Activated CD4-positive, alpha-beta memory T cell treated with anti-CD3 and anti-CD28 coated beads for 36 hours (primary cell): ENCODE measurements at regions not wholly inside any gene's neighbourhood (a gene's known extent, or its start where the extent isn't known, plus 50 kb on each side); places are given as distances from the start of the nearest gene placed in this dataset.

Experiments used
- CTCF ChIA-PET: fragments of 350-600 bp; sonication (Branson Sonifier 250); formaldehyde crosslinking; loops from one replicate; lab custom pipeline; 2021; ENCODE audit warnings: antibody characterized with exemption, inconsistent platforms; lab: Charles Lee
- POLR2A ChIA-PET: fragments of 350-600 bp; sonication (Branson Sonifier 250); formaldehyde crosslinking; loops from one replicate; lab custom pipeline; 2021; ENCODE audit warnings: antibody characterized with exemption; lab: Charles Lee
- DNase-seq: peaks from one replicate; pipeline ENCODE4 v3.0.0-alpha.2; 2020
- H3K27ac Mint-ChIP-seq: one replicate; pipeline ENCODE4 v1.8.0; 2021; ENCODE audit warnings: mixed read lengths
- H3K27me3 Mint-ChIP-seq: one replicate; pipeline ENCODE4 v1.8.0; 2021; ENCODE audit warnings: mixed read lengths
- H3K36me3 Mint-ChIP-seq: one replicate; pipeline ENCODE4 v1.8.0; 2021; ENCODE audit warnings: mixed read lengths
- H3K4me1 Mint-ChIP-seq: one replicate; pipeline ENCODE4 v1.8.0; 2021; ENCODE audit warnings: low read depth, mixed read lengths
- H3K4me3 Mint-ChIP-seq: one replicate; pipeline ENCODE4 v1.8.0; 2021; ENCODE audit warnings: mild to moderate bottlenecking, mixed read lengths
- H3K9me3 Mint-ChIP-seq: one replicate; pipeline ENCODE4 v1.8.0; 2021; ENCODE audit warnings: mixed read lengths
- intact Hi-C: fragments of 100-400 bp; cut with micrococcal nuclease; formaldehyde crosslinking; loops from one replicate; pipeline ENCODE4 v1.15.1; 2023

DNA sequence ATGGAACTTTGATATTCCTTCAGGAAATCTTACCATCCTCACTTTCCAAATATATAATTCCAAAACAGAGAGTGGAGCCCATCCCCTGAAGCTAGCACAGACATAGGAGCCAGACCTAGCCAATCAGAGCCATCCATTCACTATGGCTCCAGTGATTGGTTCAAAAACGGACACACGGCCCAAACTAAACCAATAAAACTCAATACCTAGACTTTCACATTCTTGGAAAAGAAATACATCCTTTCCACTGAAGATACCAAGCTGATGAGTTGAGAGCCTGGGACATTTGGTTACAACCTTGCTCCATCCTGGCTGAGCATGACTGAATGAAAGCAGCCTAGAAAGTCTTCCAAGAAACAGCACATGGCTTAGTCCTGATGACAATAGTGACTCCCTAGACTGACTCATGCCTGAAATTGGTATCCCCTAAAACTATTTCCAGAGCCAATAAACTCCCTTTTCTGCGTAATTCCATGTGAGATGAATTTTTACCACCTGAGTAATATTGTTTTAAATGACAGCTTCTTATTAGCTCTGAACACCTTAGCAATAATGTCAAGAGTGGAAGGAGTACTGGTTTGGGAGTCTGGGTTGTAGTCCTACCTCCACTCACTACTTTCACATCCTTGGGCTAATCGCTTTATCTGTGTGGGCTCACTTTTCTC lies 189.6 kb upstream of the LNX1 start:
- Mint-ChIP-seq H3K27me3 (peaks cover 4% of the 10 kb centered on the region), H3K27ac (no peak overlapping the region), H3K4me1 (no peaks in the 10 kb centered on the region), H3K9me3 (no peaks in the 10 kb centered on the region), H3K4me3 (no peak overlapping the region), H3K36me3 (no peaks in the 10 kb centered on the region)
- DNase-seq = no peak
- CTCF ChIA-PET = no interaction called here
- intact Hi-C loops = no loop called here
- POLR2A ChIA-PET = no interaction called here

DNA sequence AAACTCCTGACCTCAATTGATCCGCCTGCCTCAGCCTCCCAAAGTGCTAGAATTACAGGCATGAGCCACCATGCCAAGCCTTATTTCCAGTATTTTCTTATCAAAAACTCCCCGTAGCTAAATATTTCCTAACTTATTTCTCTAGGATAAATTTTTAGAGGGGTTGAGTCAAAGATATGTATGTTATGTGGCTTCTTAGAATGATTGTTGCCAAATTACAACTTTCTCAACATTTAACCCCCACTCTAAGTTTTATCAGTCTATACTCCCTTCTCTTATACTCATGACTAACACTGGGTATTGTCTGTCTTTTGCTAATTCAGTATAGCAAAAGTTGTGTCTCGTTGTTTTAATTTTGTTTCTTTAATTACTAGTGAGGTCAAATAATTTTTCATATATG lies 187.7 kb upstream of the LNX1 start:
- Mint-ChIP-seq H3K27ac (no peak overlapping the region), H3K9me3 (no peaks in the 10 kb centered on the region), H3K27me3 (peaks cover 4% of the 10 kb centered on the region), H3K36me3 (no peaks in the 10 kb centered on the region), H3K4me3 (no peak overlapping the region), H3K4me1 (no peaks in the 10 kb centered on the region)
- ChIA-PET POLR2A (no interaction called here), CTCF (no interaction called here)
- no peak for DNase-seq
- intact Hi-C loops = no loop called here

DNA sequence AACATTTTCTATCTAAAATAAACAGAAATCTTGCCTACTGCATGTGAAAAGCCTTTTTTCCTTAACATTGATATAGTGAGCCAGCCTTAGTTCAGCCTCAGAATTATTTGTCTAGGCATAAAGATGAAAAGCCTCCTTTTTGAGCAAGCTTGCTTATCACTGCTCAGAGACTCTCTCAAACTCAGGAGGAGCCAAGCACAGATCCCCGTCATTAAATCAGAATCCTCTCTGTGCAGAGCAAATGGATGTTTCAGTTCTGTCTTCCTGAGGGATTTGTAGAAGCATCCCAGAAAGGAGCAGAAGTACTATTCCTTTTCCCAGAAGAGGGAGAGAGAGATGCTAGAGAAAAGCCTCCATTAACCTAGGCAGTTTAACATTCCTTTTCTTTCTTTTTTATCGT lies 186.9 kb upstream of the LNX1 start:
- Mint-ChIP-seq H3K9me3 (no peaks in the 10 kb centered on the region), H3K4me1 (no peaks in the 10 kb centered on the region), H3K4me3 (no peak overlapping the region), H3K27ac (no peak overlapping the region), H3K27me3 (peaks cover 4% of the 10 kb centered on the region), H3K36me3 (no peaks in the 10 kb centered on the region)
- no peak for DNase-seq
- POLR2A ChIA-PET = no interaction called here
- CTCF ChIA-PET = no interaction called here
- intact Hi-C loops = no loop called here

DNA sequence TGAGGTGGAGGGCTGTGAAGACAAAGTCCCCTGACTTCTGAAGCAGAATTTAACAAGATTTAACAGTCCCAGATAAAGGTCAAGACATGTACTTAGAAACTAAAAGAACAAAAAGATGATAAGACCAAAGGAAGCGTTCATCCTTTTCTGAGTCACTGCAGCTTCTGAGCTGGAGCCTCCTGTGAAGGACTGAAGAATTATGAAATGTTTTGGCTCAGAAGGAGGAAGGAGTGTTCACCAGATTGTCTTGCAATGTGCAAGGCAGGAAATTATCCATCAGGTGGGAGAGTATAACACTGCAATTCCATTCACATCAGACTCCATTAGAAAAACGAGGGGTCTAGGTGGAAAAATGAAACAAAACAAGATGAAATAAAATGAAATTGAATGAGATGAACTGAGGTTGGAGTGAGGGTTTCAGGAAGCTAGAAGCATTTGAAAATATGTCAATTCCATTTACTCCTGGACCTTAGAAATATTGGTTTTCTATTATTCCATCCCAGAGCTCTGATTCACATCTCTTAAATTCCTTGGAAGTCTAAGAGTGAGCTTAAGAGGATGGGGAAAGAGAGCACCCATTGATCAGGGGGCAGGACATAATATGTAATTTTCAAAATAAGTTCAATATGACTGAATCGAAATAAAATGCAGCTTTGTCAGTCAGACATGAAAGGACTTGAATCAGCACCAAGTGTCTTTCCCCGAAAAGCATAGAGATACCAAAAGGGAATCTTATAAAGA lies 186.1 kb upstream of the LNX1 start:
- CTCF ChIA-PET = no interaction called here
- H3K9me3 Mint-ChIP-seq = no peaks in the 10 kb centered on the region
- intact Hi-C loops = no loop called here
- no peak for DNase-seq
- no peaks in the 10 kb centered on the region for H3K4me1 Mint-ChIP-seq
- H3K27me3 Mint-ChIP-seq = peaks cover 4% of the 10 kb centered on the region
- H3K36me3 Mint-ChIP-seq = no peaks in the 10 kb centered on the region
- H3K4me3 Mint-ChIP-seq = no peak overlapping the region
- POLR2A ChIA-PET = no interaction called here
- H3K27ac Mint-ChIP-seq = no peak overlapping the region

DNA sequence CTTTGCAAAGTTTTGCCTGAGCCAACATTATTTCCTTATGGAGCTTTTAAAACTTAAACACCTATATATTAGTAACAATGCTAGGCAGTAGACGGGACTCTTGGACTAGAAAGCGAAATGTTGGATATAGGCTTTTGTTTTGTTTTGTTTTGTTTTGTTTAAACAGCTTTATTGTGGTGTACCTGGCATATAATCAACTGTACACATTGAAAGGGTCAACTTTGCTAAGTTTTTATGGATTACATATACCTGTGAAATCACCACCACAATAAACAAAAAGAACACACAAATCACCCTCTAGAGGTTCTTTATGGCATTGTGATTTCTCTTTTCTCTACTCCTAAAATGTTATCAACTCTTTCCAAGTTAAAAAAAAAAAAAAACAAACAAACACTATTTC lies 184.9 kb upstream of the LNX1 start:
- Mint-ChIP-seq H3K9me3 (no peaks in the 10 kb centered on the region), H3K27ac (no peak overlapping the region), H3K4me3 (no peak overlapping the region), H3K27me3 (peaks cover 2% of the 10 kb centered on the region), H3K4me1 (no peaks in the 10 kb centered on the region), H3K36me3 (no peaks in the 10 kb centered on the region)
- POLR2A ChIA-PET = no interaction called here
- CTCF ChIA-PET = no interaction called here
- intact Hi-C loops = no loop called here
- DNase-seq = no peak

DNA sequence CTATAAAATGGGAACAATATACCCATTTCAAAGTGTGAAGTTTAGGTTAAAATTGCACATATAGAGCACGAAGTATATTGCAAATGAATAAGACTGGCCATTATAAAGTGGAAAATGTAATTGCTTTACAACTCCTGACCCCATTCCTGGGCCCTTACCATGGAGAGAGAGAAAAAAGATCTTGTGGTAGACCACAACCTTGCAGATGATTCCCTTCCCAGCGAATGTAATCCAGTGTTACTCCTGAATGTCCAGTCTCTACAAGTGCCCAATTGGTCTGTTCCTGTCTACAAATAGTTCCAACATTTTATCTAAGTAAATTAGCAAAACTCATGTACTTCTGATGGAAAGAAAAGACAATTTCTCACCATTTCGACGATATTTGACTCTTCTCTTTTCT lies 184.1 kb upstream of the LNX1 start:
- no peak overlapping the region for H3K4me3 Mint-ChIP-seq
- no peaks in the 10 kb centered on the region for H3K36me3 Mint-ChIP-seq
- H3K27me3 Mint-ChIP-seq = no peaks in the 10 kb centered on the region
- intact Hi-C loops = no loop called here
- no peak for DNase-seq
- CTCF ChIA-PET = no interaction called here
- no peaks in the 10 kb centered on the region for H3K9me3 Mint-ChIP-seq
- no peaks in the 10 kb centered on the region for H3K4me1 Mint-ChIP-seq
- H3K27ac Mint-ChIP-seq = no peak overlapping the region
- POLR2A ChIA-PET = no interaction called here

DNA sequence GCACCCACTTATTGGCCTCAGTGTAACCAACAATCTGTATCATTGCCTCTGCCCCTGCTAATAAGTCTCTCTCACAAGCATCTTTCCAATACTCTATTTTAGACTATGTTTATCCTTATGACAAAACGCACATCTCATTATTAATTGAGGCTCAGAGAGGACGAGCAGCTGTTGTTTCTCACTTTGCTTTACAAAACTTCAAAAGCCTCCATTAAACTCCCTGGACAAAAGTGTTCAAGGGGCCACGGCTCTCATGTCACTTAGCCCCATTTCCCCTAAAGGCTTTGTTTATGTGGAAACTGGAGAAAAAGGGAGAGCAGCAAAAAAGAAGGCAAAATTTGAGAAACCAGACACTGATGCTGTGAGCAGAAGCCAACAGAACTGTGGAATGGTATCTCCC lies 180.0 kb upstream of the LNX1 start:
- Mint-ChIP-seq H3K9me3 (no peaks in the 10 kb centered on the region), H3K4me3 (no peak overlapping the region), H3K4me1 (no peaks in the 10 kb centered on the region), H3K36me3 (no peaks in the 10 kb centered on the region), H3K27me3 (no peaks in the 10 kb centered on the region), H3K27ac (no peak overlapping the region)
- no peak for DNase-seq
- ChIA-PET CTCF (no interaction called here), POLR2A (no interaction called here)
- intact Hi-C loops = no loop called here

DNA sequence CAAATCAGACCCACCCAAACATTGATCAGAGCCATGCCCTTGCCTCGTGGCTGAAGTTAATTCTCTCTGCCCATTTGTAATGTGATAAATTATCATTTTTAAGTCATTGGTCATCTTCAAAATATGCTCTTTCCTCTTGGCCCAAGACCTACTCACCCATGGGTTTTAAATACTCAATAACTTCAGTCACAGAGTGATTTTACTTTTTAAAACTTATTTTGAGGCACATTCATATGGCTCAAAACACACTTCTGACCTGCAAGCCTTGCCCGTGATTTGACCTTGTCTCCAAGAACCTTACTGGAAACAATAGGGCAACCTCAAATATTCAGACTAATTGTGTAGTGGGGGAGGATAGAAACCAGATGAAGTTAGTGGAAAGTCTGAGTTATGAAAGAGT lies 176.2 kb upstream of the LNX1 start:
- ChIA-PET POLR2A (no interaction called here), CTCF (no interaction called here)
- H3K36me3 Mint-ChIP-seq = no peaks in the 10 kb centered on the region
- no peaks in the 10 kb centered on the region for H3K9me3 Mint-ChIP-seq
- H3K27ac Mint-ChIP-seq = no peak overlapping the region
- no peak overlapping the region for H3K4me3 Mint-ChIP-seq
- intact Hi-C loops = no loop called here
- no peaks in the 10 kb centered on the region for H3K4me1 Mint-ChIP-seq
- H3K27me3 Mint-ChIP-seq = no peaks in the 10 kb centered on the region
- DNase-seq = no peak

DNA sequence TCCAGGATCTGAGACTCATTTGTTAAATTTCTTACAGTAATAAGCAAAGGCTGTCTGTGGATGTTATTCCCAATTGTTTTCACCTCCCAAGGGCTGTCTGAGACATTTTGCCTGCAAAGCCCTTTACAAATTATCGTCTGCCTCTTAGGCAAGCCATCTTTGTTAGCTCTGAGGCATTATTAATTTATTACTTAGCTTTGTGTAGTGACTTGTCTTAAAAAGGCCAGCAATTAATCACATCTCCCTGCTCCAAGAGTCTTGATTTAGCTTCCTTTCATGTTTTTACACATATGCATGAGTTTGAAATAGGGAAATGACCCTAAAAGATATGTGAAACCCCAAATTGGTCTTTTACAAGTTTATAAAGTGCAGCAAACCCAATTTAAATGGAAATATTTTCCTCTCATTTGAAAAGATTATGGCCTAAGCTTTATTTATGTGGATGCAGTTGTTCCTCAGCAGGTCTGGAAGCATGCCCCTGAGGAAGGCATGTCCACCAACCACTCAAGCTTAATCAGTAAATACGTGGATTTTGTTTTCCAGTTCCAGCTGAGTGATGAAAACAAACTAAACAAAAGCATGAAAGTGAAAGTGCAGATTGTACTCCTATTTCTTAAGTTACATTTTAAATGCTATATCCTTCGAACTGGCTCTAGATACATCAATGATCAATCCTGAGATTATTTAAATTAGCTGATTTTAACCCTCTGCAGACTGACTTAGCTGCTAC lies 173.6 kb upstream of the LNX1 start:
- H3K4me1 Mint-ChIP-seq = no peaks in the 10 kb centered on the region
- no peak overlapping the region for H3K27ac Mint-ChIP-seq
- H3K4me3 Mint-ChIP-seq = no peak overlapping the region
- POLR2A ChIA-PET = no interaction called here
- no peak for DNase-seq
- H3K27me3 Mint-ChIP-seq = no peaks in the 10 kb centered on the region
- H3K36me3 Mint-ChIP-seq = peaks cover 2% of the 10 kb centered on the region
- intact Hi-C loops = no loop called here
- CTCF ChIA-PET = no interaction called here
- peaks cover 5% of the 10 kb centered on the region for H3K9me3 Mint-ChIP-seq

DNA sequence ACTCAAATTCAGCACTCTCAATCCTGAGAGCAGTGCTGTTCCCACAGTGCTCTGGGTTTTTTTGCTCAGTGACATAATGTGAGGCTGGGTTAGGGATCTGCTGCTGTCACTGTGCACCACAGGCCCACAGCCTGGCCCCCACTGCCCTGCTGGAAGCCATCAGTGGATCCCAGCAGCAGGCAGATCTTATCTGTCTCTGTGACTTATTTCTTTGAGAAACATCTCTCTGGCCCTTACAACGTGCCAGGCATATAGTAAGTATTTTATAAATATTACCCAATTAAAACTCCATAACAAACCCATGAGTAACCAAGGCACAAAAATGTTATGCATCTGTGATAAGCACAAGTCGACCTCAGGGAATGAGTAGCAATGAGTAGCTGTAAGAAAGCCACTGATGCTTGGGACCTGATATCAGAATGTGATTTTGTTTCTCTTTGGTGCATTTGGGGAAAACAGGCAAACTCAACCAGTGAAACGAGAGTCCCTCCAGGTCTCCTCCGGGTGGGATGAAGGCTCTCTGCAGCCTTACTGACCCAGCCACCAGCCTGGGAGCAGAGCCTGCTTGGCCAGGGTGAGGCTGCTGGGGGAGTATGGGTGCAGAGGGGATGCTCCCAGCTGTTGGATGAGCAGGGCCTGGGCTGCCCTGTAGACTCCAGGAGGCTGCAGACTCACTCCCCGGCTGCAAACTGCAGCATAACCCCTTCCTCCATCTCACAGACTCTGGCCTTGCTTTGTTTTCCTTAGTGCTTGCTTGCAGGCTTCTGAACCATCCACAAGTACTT lies 172.7 kb upstream of the LNX1 start:
- Mint-ChIP-seq H3K36me3 (peaks cover 2% of the 10 kb centered on the region), H3K27ac (no peak overlapping the region), H3K9me3 (peaks cover 5% of the 10 kb centered on the region), H3K4me1 (no peaks in the 10 kb centered on the region), H3K4me3 (no peak overlapping the region), H3K27me3 (no peaks in the 10 kb centered on the region)
- CTCF ChIA-PET = no interaction called here
- intact Hi-C loops = no loop called here
- POLR2A ChIA-PET = no interaction called here
- no peak for DNase-seq

DNA sequence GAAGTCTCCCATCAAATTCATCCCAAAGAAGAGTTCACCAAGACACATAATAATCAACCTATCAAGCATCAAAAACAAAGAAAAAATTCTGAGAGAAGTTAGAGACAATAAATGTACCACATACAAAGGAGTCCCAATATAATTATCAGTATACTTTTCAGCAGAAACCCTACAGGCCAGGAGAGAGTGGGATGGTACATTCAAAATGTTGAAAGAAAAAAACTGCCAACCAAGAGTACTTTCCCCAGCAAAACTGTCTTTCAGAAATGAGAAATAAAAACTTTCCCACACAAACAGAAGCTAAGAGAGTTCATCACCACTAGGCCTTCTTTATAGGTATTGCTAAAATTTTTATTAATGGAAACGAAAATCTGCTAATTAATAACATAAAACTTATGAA lies 164.4 kb upstream of the LNX1 start:
- Mint-ChIP-seq H3K4me3 (no peak overlapping the region), H3K27me3 (no peaks in the 10 kb centered on the region), H3K9me3 (peaks cover 9% of the 10 kb centered on the region), H3K27ac (no peak overlapping the region), H3K4me1 (no peaks in the 10 kb centered on the region), H3K36me3 (no peaks in the 10 kb centered on the region)
- intact Hi-C loops = no loop called here
- ChIA-PET POLR2A (no interaction called here), CTCF (no interaction called here)
- no peak for DNase-seq

DNA sequence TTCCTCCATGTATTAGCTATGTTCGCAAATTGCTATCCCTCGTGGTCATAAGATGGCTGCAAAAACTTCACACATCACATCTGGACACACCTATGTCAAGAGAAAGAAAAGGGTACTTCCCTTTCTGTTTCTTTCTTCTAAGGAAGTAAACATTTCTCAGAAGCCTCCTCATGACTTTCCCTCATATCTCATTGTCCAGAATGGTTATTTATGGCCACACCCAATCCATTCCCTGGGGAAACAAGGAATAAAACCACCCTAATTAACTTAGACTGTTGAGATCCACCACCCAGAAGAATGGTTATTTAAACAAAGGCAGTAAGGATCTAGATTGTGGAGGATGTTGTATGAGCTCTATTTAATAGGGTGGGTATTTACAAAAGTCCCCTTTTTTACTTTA lies 160.8 kb upstream of the LNX1 start:
- Mint-ChIP-seq H3K9me3 (peaks cover 9% of the 10 kb centered on the region), H3K36me3 (no peaks in the 10 kb centered on the region), H3K4me3 (no peak overlapping the region), H3K4me1 (no peaks in the 10 kb centered on the region), H3K27ac (no peak overlapping the region), H3K27me3 (peaks cover 3% of the 10 kb centered on the region)
- POLR2A ChIA-PET = no interaction called here
- no peak for DNase-seq
- intact Hi-C loops = no loop called here
- CTCF ChIA-PET = no interaction called here
